ENCODE measurements at regions not wholly inside any gene's neighbourhood (a gene's known extent, or its start where the extent isn't known, plus 50 kb on each side); places are given as distances from the start of the nearest gene placed in this dataset.

- H3K4me3 ChIP-seq (ENCODE audit: low read depth, low read length): no peak overlapping the region
- TF ChIP-seq, protein P1, sequence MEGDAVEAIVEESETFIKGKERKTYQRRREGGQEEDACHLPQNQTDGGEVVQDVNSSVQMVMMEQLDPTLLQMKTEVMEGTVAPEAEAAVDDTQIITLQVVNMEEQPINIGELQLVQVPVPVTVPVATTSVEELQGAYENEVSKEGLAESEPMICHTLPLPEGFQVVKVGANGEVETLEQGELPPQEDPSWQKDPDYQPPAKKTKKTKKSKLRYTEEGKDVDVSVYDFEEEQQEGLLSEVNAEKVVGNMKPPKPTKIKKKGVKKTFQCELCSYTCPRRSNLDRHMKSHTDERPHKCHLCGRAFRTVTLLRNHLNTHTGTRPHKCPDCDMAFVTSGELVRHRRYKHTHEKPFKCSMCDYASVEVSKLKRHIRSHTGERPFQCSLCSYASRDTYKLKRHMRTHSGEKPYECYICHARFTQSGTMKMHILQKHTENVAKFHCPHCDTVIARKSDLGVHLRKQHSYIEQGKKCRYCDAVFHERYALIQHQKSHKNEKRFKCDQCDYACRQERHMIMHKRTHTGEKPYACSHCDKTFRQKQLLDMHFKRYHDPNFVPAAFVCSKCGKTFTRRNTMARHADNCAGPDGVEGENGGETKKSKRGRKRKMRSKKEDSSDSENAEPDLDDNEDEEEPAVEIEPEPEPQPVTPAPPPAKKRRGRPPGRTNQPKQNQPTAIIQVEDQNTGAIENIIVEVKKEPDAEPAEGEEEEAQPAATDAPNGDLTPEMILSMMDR (IDR thresholded peaks at IDR 0.05; ENCODE audit: low read depth, low read length): no peak
Measured at GRCh38 chr6:87827346-87827745, 125.3 kb upstream of the AKIRIN2 start.

- TF ChIP-seq, protein P1 (IDR thresholded peaks at IDR 0.05; ENCODE audit: low read depth, low read length): no peak
- H3K4me3 ChIP-seq (ENCODE audit: low read depth, low read length): no peak overlapping the region
Measured at GRCh38 chr6:87826424-87826823, 124.4 kb upstream of the AKIRIN2 start.

DNA sequence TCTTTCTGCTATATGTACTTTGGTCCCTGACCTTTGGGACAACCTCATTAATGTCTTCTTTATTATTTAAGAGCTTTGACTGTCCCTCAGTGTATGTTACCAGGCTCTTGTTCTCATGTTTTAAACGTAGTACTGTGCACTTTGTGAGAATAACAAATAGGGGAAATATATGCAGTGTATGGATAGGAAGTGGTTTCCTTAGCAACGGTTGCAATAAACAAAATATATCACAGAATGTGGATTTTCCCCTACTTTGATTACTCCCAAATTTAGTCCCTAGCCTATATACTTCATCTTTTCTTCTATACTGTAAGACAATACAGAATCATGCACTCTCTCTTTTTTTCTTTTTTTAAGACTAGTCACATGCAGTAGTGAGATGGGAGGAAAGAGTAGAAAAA is 123.8 kb upstream of the AKIRIN2 start:
- H3K4me3 ChIP-seq (ENCODE audit: low read depth, low read length): no peak overlapping the region
- TF ChIP-seq, protein P1 (IDR thresholded peaks at IDR 0.05; ENCODE audit: low read depth, low read length): no peak

DNA sequence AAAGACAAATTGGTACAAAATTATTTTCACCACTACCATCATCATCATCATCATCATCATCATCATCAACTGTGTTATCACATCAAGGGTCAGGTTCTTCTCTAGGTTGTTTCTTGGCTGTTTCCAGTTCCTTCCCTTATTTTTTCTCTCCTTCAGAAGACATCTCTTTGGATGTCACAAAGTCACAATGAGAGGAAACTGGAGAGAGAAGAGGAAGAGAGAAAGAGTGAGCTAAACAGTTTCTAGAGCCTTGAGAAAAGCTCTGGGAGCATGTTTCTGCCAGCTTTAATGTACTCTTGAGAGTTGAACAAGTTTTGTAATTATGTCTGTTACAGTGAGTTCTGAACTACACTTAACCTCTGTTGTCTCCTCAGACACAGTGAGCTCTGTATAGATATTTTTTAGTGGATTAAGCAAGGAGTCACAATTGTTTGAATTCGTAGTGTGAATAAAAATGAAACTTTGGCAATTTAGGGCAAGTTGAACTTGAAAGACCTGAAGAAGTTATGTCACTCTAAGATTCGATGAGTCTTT is 123.0 kb upstream of the AKIRIN2 start:
- no peak overlapping the region for H3K4me3 ChIP-seq (ENCODE audit: low read depth, low read length)
- TF ChIP-seq, protein P1 (IDR thresholded peaks at IDR 0.05; ENCODE audit: low read depth, low read length): no peak

DNA sequence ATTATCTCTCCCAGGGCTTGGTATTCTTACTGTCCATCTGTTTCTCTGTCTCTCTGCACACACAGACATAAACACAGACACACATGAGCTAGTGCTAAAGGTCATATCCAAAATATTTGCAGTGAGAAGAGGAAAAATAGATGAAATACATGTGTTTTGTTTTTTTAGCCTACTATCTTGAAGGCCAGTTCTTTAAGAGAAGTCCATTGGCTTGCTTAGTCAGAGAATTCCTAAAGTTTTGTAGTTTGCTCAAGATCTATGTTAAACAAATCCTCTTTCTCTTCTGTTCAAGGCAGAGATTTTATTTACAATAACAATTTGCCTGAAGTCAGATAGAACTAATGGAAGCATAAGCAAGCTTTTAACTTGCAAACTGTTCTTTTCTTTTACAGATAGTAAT is 120.0 kb upstream of the AKIRIN2 start:
- TF ChIP-seq, protein P1 (IDR thresholded peaks at IDR 0.05; ENCODE audit: low read depth, low read length): no peak
- H3K4me3 ChIP-seq (ENCODE audit: low read depth, low read length): no peak overlapping the region

DNA sequence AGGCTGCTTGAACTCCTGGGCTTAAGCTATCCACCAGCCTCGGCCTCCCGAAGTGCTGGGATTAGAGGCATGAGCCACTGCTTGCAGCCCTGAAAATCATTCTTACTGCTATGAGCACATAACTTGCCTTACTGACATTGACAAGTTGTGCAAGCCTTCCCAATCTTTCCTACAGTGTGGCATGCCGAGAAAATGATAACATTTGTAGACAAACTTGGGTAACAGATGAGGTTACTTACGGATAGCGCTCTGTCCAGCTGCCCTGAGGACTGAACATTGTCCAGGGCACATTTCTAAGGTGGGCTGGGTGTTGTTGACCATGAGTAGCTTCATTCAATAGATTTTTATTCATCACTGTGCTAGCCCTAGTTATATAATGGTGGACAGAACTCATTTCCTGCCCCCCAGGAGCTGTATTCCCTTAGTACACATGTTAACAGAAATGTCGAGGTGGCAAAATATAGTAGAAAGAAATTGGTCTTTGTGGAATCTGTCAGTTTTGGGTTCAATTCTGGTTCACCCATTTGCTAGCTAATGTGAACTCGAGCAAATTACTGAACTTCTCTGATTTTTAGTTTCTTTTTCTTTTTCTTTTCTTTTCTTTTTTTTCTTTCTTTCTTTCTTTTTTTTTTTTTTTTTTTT is 118.4 kb upstream of the AKIRIN2 start:
- H3K4me3 ChIP-seq (ENCODE audit: low read depth, low read length): no peak overlapping the region
- TF ChIP-seq, protein P1 (IDR thresholded peaks at IDR 0.05; ENCODE audit: low read depth, low read length): no peak

DNA sequence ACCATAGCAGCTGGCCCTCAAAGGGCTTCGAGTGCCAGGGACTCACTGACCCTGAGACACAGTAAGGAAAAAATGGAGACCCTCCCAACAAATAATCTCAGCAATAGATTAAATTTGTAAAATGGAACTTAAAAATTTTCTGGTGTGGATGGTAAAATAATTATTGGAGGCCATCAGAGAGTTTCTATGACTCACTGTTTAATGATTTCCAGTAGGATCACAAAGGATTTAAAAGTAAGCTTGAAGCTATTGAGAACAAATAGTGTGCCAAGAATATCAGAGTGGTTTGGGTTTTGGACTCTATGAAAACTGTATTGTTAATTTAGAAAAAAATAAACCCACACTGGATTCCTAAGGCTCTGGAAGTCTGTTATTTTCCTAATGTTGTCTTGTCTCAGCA is 115.2 kb upstream of the AKIRIN2 start:
- H3K4me3 ChIP-seq (ENCODE audit: low read depth, low read length): no peak overlapping the region

More for the DNA sequence above, 115.2 kb upstream of the AKIRIN2 start:
- TF ChIP-seq, protein P1 (IDR thresholded peaks at IDR 0.05; ENCODE audit: low read depth, low read length): no peak

All from WI38 (cell line).